ENCODE measurements at regions not wholly inside any gene's neighbourhood (a gene's known extent, or its start where the extent isn't known, plus 50 kb on each side); places are given as distances from the start of the nearest gene placed in this dataset.

GRCh38 chr1:115228191-115228590 is 109.9 kb downstream of the NGF start:
- H3K36me3 ChIP-seq (ENCODE audit: insufficient read depth, low read length, poor library complexity, severe bottlenecking) = no peaks in the 10 kb centered on the region
- intact Hi-C loops (cut with micrococcal nuclease; ENCODE audit: unreplicated experiment) = no loop called here
- H3K9me3 ChIP-seq (ENCODE audit: low read depth, low read length, poor library complexity, severe bottlenecking) = no peaks in the 10 kb centered on the region
- BruUV-seq (replicated peaks) = no TSS peak
- H3K27me3 ChIP-seq (replicated peaks; ENCODE audit: insufficient read depth, low read depth, low read length, poor library complexity) = no peaks in the 10 kb centered on the region
- TF ChIP-seq EZH2 (IDR thresholded peaks at IDR 0.05; ENCODE audit: borderline replicate concordance, low read depth, low read length, poor library complexity, severe bottlenecking) (no peak), CTCF (conservative IDR thresholded peaks at IDR 0.05; ENCODE audit: low read depth, low read length) (no peak)
- DNase-seq (ENCODE audit: low spot score) = no peak
- H3K27ac ChIP-seq (ENCODE audit: low read depth, low read length, poor library complexity, severe bottlenecking) = no peak overlapping the region
- ChIA-PET CTCF (no interaction called here), POLR2A (ENCODE audit: low non-redundant PET) (no interaction called here)
- H3K4me3 ChIP-seq (ENCODE audit: low read depth, low read length, poor library complexity, severe bottlenecking) = no peak overlapping the region
- peaks cover 2% of the 10 kb centered on the region for H3K4me1 ChIP-seq (ENCODE audit: insufficient read depth, low read length, poor library complexity, severe bottlenecking)

GRCh38 chr1:115227346-115228082 is 110.5 kb downstream of the NGF start:
- Histone ChIP-seq H3K27ac (ENCODE audit: low read depth, low read length, poor library complexity, severe bottlenecking) (no peak overlapping the region), H3K4me1 (ENCODE audit: insufficient read depth, low read length, poor library complexity, severe bottlenecking) (no peaks in the 10 kb centered on the region), H3K36me3 (ENCODE audit: insufficient read depth, low read length, poor library complexity, severe bottlenecking) (no peaks in the 10 kb centered on the region), H3K4me3 (ENCODE audit: low read depth, low read length, poor library complexity, severe bottlenecking) (no peak overlapping the region), H3K27me3 (replicated peaks; ENCODE audit: insufficient read depth, low read depth, low read length, poor library complexity) (no peaks in the 10 kb centered on the region), H3K9me3 (ENCODE audit: low read depth, low read length, poor library complexity, severe bottlenecking) (no peaks in the 10 kb centered on the region)
- ChIA-PET POLR2A (ENCODE audit: low non-redundant PET) (no interaction called here), CTCF (no interaction called here)
- TF ChIP-seq EZH2 (IDR thresholded peaks at IDR 0.05; ENCODE audit: borderline replicate concordance, low read depth, low read length, poor library complexity, severe bottlenecking) = no peak
- TF ChIP-seq CTCF (conservative IDR thresholded peaks at IDR 0.05; ENCODE audit: low read depth, low read length) = no peak
- intact Hi-C loops (cut with micrococcal nuclease; ENCODE audit: unreplicated experiment) = no loop called here
- DNase-seq (ENCODE audit: low spot score) = no peak
- BruUV-seq (replicated peaks) = no TSS peak

GRCh38 chr1:115225993-115226685 is 111.9 kb downstream of the NGF start:
- TF ChIP-seq CTCF (conservative IDR thresholded peaks at IDR 0.05; ENCODE audit: low read depth, low read length) (no peak), EZH2 (IDR thresholded peaks at IDR 0.05; ENCODE audit: borderline replicate concordance, low read depth, low read length, poor library complexity, severe bottlenecking) (no peak)
- H3K27ac ChIP-seq (ENCODE audit: low read depth, low read length, poor library complexity, severe bottlenecking) = no peak overlapping the region
- no peaks in the 10 kb centered on the region for H3K4me1 ChIP-seq (ENCODE audit: insufficient read depth, low read length, poor library complexity, severe bottlenecking)
- no peaks in the 10 kb centered on the region for H3K36me3 ChIP-seq (ENCODE audit: insufficient read depth, low read length, poor library complexity, severe bottlenecking)
- H3K4me3 ChIP-seq (ENCODE audit: low read depth, low read length, poor library complexity, severe bottlenecking) = no peak overlapping the region
- no peaks in the 10 kb centered on the region for H3K9me3 ChIP-seq (ENCODE audit: low read depth, low read length, poor library complexity, severe bottlenecking)
- no TSS peak for BruUV-seq (replicated peaks)
- ChIA-PET CTCF (no interaction called here), POLR2A (ENCODE audit: low non-redundant PET) (no interaction called here)
- no peaks in the 10 kb centered on the region for H3K27me3 ChIP-seq (replicated peaks; ENCODE audit: insufficient read depth, low read depth, low read length, poor library complexity)
- intact Hi-C loops (cut with micrococcal nuclease; ENCODE audit: unreplicated experiment) = no loop called here
- DNase-seq (ENCODE audit: low spot score) = no peak
